SHP77 (cell line): ENCODE measurements at regions not wholly inside any gene's neighbourhood (a gene's known extent, or its start where the extent isn't known, plus 50 kb on each side); places are given as distances from the start of the nearest gene placed in this dataset.

ENCODE experiments used
- DNase-seq, 2 experiments: peaks; one replicate each; lab custom pipeline; 2025; lab: John Stamatoyannopoulos, UW

GRCh38 chr10:131487822-131488221 lies 176.3 kb upstream of the TCERG1L start:
- DNase-seq = no peak

- DNase-seq = no peak
These were observed 179.6 kb upstream of the TCERG1L start for GRCh38 chr10:131490991-131491594.

- DNase-seq = no peak
These were observed 180.8 kb upstream of the TCERG1L start for GRCh38 chr10:131492211-131492857.

GRCh38 chr10:131493432-131493831 lies 181.9 kb upstream of the TCERG1L start:
- DNase-seq = no peak

GRCh38 chr10:131494451-131494850 lies 182.9 kb upstream of the TCERG1L start:
- no peak for DNase-seq

GRCh38 chr10:131495224-131495623 lies 183.7 kb upstream of the TCERG1L start:
- no peak for DNase-seq

GRCh38 chr10:131495892-131496291 lies 184.4 kb upstream of the TCERG1L start:
- DNase-seq = no peak

GRCh38 chr10:131496351-131497052 lies 185.0 kb upstream of the TCERG1L start:
- DNase-seq = no peak

- DNase-seq = no peak
These were observed 188.0 kb upstream of the TCERG1L start for GRCh38 chr10:131499566-131499965.

- no peak for DNase-seq
These were observed 188.7 kb upstream of the TCERG1L start for GRCh38 chr10:131500181-131500580.

- DNase-seq = no peak
These were observed 189.4 kb upstream of the TCERG1L start for GRCh38 chr10:131500892-131501291.

GRCh38 chr10:131503992-131504391 lies 192.5 kb upstream of the TCERG1L start:
- no peak for DNase-seq

GRCh38 chr10:131511391-131511790 lies 199.9 kb upstream of the TCERG1L start:
- no peak for DNase-seq

GRCh38 chr10:131512852-131513251 lies 201.3 kb upstream of the TCERG1L start:
- DNase-seq = no peak

GRCh38 chr10:131513445-131513844 lies 201.9 kb upstream of the TCERG1L start:
- DNase-seq = no peak

GRCh38 chr10:131513901-131514300 lies 202.4 kb upstream of the TCERG1L start:
- no peak for DNase-seq

- no peak for DNase-seq
These were observed 202.9 kb upstream of the TCERG1L start for GRCh38 chr10:131514454-131514853.

GRCh38 chr10:131516285-131516684 lies 204.8 kb upstream of the TCERG1L start:
- no peak for DNase-seq

- DNase-seq = no peak
These were observed 206.3 kb upstream of the TCERG1L start for GRCh38 chr10:131517781-131518180.

GRCh38 chr10:131519723-131520605 lies 208.4 kb upstream of the TCERG1L start:
- no peak for DNase-seq

- no peak for DNase-seq
These were observed 220.0 kb upstream of the TCERG1L start for GRCh38 chr10:131531265-131532190.
